ENCODE measurements at regions not wholly inside any gene's neighbourhood (a gene's known extent, or its start where the extent isn't known, plus 50 kb on each side); places are given as distances from the start of the nearest gene placed in this dataset.

DNA sequence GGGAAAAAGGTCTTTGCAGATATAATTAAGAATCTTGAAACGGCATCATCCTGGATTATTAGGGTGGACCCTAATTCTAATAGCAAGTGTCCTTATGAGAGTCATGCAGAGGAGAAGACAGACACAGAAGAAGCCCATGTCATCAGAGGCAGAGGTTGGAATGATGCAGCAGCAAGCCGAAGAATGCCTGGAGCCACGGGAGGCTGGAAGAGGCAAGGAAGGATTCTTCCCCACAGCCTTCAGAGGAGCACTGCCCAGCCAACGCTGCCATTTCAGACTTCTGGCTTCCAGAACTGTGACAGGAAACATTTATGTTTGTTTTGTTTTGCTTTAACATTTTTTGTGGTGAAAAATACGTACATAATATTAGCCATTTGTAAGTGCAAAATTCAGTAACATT is 72.3 kb downstream of the MCFD2 start:
- H3K4me1 ChIP-seq (ENCODE audit: control insufficient read depth, extremely low read depth, insufficient read depth, low read length), result peaks cover 17% of the 10 kb centered on the region
- TF ChIP-seq POLR2A (IDR thresholded peaks at IDR 0.05; ENCODE audit: low read depth, low read length), result no peak
- TF ChIP-seq GATA2 (IDR thresholded peaks at IDR 0.05; ENCODE audit: insufficient read depth, insufficient read length, low read depth, low read length), result no peak
- TF ChIP-seq JUN (IDR thresholded peaks at IDR 0.05; ENCODE audit: borderline replicate concordance, insufficient read depth, insufficient read length, low read depth), result no peak
- TF ChIP-seq EZH2 (IDR thresholded peaks at IDR 0.05; ENCODE audit: borderline replicate concordance, low read depth, low read length, severe bottlenecking), result no peak
- no peak for TF ChIP-seq MYC (IDR thresholded peaks at IDR 0.05; ENCODE audit: low read depth, low read length)
- no peak for FAIRE-seq
- no peak overlapping the region for H3K4me3 ChIP-seq (replicated peaks in 1 of 3; ENCODE audit: insufficient read depth in 1 of 3, low read depth in 1 of 3, low read length in 3 of 3)
- no peaks in the 10 kb centered on the region for H3K9me1 ChIP-seq (replicated peaks; ENCODE audit: control insufficient read depth, extremely low read depth, insufficient read depth, low read length)
- no peaks in the 10 kb centered on the region for H3K27me3 ChIP-seq (ENCODE audit: control insufficient read depth in 2 of 2, insufficient read depth in 2 of 2, low read length in 2 of 2)
- no peak overlapping the region for H3K4me2 ChIP-seq (ENCODE audit: insufficient read depth, low read length)
- CTCF ChIA-PET, result no interaction called here
- no peaks in the 10 kb centered on the region for H3K79me2 ChIP-seq (ENCODE audit: control insufficient read depth, insufficient read depth, low read length)
- no peak for DNase-seq (ENCODE audit: low read depth, low spot score)
- no TSS peak for BruUV-seq (replicated peaks)
- H3K9ac ChIP-seq (replicated peaks; ENCODE audit: extremely low read depth, insufficient read depth, low read length), result no peak overlapping the region
- no peaks in the 10 kb centered on the region for H4K20me1 ChIP-seq (replicated peaks; ENCODE audit: control insufficient read depth, extremely low read depth, insufficient read depth, low read length)
- intact Hi-C loops (cut with micrococcal nuclease) (no loop called here), dilution Hi-C loops (cut with MboI; ENCODE audit: extremely low pct_ligation_motif_present, low sequenced_read_pairs) (no loop called here)
- H2AFZ ChIP-seq (ENCODE audit: low read depth, low read length), result no peak overlapping the region
- no peaks in the 10 kb centered on the region for H3K9me3 ChIP-seq (replicated peaks; ENCODE audit: control insufficient read depth, insufficient read depth, low read length)
- POLR2A ChIA-PET, result no interaction called here
- no peaks in the 10 kb centered on the region for H3K36me3 ChIP-seq (ENCODE audit: control insufficient read depth in 2 of 2, extremely low read depth in 1 of 2, insufficient read depth in 2 of 2, low read length in 2 of 2)
- H3K27ac ChIP-seq (ENCODE audit: insufficient read depth, low read depth, low read length), result no peak overlapping the region

DNA sequence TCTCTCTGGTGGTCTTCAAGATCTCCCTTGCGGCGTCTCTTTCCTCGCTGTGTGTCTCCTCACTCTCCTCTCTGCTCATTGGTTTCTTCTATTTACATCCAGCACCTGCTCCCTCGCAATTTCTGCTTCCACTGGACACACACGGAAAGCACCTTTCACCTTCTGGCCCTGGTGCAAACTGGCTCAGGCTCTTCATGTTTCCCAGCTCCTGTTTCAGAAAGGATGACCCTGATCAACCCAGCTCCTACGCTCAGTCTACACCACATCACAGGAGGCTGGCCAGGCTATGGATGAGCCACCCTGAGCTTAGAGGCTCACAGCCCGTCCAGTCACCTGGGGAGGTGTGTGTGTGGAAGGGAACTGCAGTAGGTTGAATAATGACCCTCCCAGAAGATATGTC is 72.7 kb downstream of the MCFD2 start:
- DNase-seq (ENCODE audit: low read depth, low spot score) (no peak), FAIRE-seq (no peak)
- intact Hi-C loops (cut with micrococcal nuclease), result no loop called here
- POLR2A ChIA-PET, result no interaction called here
- peaks cover 16% of the 10 kb centered on the region for H3K4me1 ChIP-seq (ENCODE audit: control insufficient read depth, extremely low read depth, insufficient read depth, low read length)
- H3K4me3 ChIP-seq (replicated peaks in 1 of 3; ENCODE audit: insufficient read depth in 1 of 3, low read depth in 1 of 3, low read length in 3 of 3), result no peak overlapping the region
- no peaks in the 10 kb centered on the region for H3K36me3 ChIP-seq (ENCODE audit: control insufficient read depth in 2 of 2, extremely low read depth in 1 of 2, insufficient read depth in 2 of 2, low read length in 2 of 2)
- dilution Hi-C loops (cut with MboI; ENCODE audit: extremely low pct_ligation_motif_present, low sequenced_read_pairs), result no loop called here
- BruUV-seq (replicated peaks), result no TSS peak
- no peak overlapping the region for H3K9ac ChIP-seq (replicated peaks; ENCODE audit: extremely low read depth, insufficient read depth, low read length)
- H4K20me1 ChIP-seq (replicated peaks; ENCODE audit: control insufficient read depth, extremely low read depth, insufficient read depth, low read length), result no peaks in the 10 kb centered on the region
- H2AFZ ChIP-seq (ENCODE audit: low read depth, low read length), result no peak overlapping the region
- H3K27me3 ChIP-seq (ENCODE audit: control insufficient read depth in 2 of 2, insufficient read depth in 2 of 2, low read length in 2 of 2), result no peaks in the 10 kb centered on the region
- no peak overlapping the region for H3K4me2 ChIP-seq (ENCODE audit: insufficient read depth, low read length)
- no peaks in the 10 kb centered on the region for H3K79me2 ChIP-seq (ENCODE audit: control insufficient read depth, insufficient read depth, low read length)
- H3K9me3 ChIP-seq (replicated peaks; ENCODE audit: control insufficient read depth, insufficient read depth, low read length), result no peaks in the 10 kb centered on the region
- CTCF ChIA-PET, result no interaction called here
- no peaks in the 10 kb centered on the region for H3K9me1 ChIP-seq (replicated peaks; ENCODE audit: control insufficient read depth, extremely low read depth, insufficient read depth, low read length)
- no peak for TF ChIP-seq EZH2 (IDR thresholded peaks at IDR 0.05; ENCODE audit: borderline replicate concordance, low read depth, low read length, severe bottlenecking)
- no peak for TF ChIP-seq FOS (IDR thresholded peaks at IDR 0.05; ENCODE audit: borderline replicate concordance, insufficient read depth, low read length)
- TF ChIP-seq MYC (IDR thresholded peaks at IDR 0.05; ENCODE audit: low read depth, low read length), result no peak
- TF ChIP-seq CTCF (IDR thresholded peaks at IDR 0.05; ENCODE audit: extremely low read depth in 1 of 2, insufficient read depth in 1 of 2, low read depth in 1 of 2, low read length in 2 of 2), result no peak
- H3K27ac ChIP-seq (ENCODE audit: insufficient read depth, low read depth, low read length), result no peak overlapping the region
